Keratinocyte (primary cell): ENCODE measurements at regions not wholly inside any gene's neighbourhood (a gene's known extent, or its start where the extent isn't known, plus 50 kb on each side); places are given as distances from the start of the nearest gene placed in this dataset.

Experiments used
- EZH2 ChIP-seq: IDR thresholded peaks from one replicate; pipeline ENCODE4 v1.6.1; 2012; ENCODE audit warnings: inconsistent platforms, mild to moderate bottlenecking, low read length, moderate library complexity
- TF ChIP-seq, protein P1 (sequence below), 3 experiments: IDR thresholded peaks in 1 of 3; conservative IDR thresholded peaks in 1 of 3; optimal IDR thresholded peaks in 1 of 3; 2 replicates in 2 of 3; 3 replicates in 1 of 3; pipeline versions ENCODE3 to v1.5.1; 2011; ENCODE audit warnings: low read length in 3 of 3, mild to moderate bottlenecking in 3 of 3, moderate library complexity in 2 of 3, control low read depth in 1 of 3, inconsistent platforms in 1 of 3; ENCODE audit not compliant: insufficient read depth in 2 of 3; ENCODE audit errors: extremely low read depth in 1 of 3

- TF ChIP-seq EZH2: no peak
- TF ChIP-seq, protein P1, sequence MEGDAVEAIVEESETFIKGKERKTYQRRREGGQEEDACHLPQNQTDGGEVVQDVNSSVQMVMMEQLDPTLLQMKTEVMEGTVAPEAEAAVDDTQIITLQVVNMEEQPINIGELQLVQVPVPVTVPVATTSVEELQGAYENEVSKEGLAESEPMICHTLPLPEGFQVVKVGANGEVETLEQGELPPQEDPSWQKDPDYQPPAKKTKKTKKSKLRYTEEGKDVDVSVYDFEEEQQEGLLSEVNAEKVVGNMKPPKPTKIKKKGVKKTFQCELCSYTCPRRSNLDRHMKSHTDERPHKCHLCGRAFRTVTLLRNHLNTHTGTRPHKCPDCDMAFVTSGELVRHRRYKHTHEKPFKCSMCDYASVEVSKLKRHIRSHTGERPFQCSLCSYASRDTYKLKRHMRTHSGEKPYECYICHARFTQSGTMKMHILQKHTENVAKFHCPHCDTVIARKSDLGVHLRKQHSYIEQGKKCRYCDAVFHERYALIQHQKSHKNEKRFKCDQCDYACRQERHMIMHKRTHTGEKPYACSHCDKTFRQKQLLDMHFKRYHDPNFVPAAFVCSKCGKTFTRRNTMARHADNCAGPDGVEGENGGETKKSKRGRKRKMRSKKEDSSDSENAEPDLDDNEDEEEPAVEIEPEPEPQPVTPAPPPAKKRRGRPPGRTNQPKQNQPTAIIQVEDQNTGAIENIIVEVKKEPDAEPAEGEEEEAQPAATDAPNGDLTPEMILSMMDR (optimal IDR thresholded peaks at IDR 0.05 in 1 of 3, IDR thresholded peaks at IDR 0.05 in 1 of 3, conservative IDR thresholded peaks at IDR 0.05 in 1 of 3; ENCODE audit: extremely low read depth in 1 of 3, insufficient read depth in 2 of 3, low read length in 3 of 3): no peak
Observed at GRCh38 chr3:177604181-177604580, 406.9 kb upstream of the TBL1XR1 start.
